ENCODE measurements at regions not wholly inside any gene's neighbourhood (a gene's known extent, or its start where the extent isn't known, plus 50 kb on each side); places are given as distances from the start of the nearest gene placed in this dataset.
"Not testable (repeated sequence)": the region's sequence is repeated elsewhere in the genome, so short reads cannot be mapped to it uniquely, and the experiment has no call there.

DNA sequence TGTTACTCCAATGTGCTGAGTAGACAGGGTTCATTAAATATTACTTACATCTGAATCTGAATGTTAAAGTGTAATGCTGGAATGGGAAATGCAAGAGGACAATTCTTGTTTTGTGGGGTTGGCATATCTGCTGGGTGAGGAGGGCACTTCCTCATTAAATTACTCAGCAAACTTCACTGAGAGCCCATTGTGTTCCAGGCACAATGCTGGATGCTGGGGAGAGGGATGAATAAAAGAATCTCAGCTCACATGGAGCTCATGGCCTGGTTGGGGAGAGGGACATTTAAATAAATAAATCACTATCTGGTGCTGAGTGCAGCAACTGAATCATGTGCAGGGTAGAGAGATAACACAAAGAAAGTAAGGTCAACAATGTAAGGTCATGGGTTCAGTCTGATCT, 199.2 kb upstream of the CFAP20DC start:
- DNase-seq: peak in 1 of 2 donors; percentile 13

GRCh38 chr3:59247402-59247841, 197.6 kb upstream of the CFAP20DC start:
- no peak for DNase-seq

DNA sequence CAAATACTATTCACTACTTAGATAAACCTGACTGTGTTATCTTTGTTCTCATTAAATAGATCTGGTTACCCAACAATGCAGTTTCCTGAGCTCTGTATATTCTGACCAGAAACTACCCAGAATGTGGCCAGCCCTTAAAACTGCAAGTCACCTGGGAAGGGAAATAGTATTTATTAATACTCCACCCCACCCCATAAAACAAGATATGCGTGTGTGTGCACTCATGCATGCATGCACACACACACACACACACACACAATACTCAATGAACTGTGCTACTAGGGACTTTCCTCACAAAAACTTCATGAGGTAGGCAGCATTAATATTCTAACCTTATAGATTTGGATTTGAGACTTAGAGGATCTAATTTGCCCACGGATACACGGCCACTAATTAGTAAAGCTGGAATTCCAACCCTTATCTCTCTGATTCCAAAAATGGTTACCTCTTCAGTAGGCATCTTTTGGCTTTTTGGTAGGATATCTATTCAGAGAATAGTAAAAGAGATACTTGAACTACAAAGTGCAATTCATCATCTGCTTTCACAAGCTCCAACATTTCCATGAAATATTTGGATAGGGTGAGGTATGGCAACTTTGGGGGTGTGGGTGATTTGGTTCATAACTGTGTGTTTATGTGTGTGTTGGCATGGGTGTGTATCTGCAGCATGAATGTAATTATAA, 197.0 kb upstream of the CFAP20DC start:
- DNase-seq: no peak

- no peak for DNase-seq
Observed at GRCh38 chr3:59245859-59246501, 196.2 kb upstream of the CFAP20DC start.

DNA sequence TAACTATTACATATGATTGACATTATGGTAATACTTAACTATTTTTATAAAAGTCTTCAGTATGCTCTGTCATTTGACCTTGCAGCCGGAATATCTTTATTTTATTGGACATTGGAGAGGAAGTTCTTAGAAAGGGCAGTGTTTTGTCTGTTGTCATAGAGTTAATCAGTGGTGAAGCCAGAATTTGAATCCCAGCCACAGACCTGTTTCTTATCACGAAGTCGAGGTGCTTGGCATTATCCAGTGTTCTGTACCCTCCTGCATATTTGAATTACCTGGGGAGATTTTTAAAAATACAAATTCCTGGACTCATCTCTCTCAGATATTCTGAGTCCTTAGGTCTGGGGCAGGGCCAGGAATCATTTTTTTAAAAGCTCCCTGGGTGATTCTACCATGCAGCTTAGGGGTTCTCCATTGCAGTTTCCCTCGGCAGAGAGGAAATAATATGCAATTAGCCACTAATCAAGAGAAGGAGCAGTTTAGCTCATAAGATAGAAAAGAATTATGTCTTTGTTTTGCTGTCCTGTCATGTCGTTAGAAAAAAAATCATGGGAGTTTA, 195.6 kb upstream of the CFAP20DC start:
- no peak for DNase-seq

- DNase-seq: no peak
Observed at GRCh38 chr3:59244343-59244742, 194.5 kb upstream of the CFAP20DC start.

DNA sequence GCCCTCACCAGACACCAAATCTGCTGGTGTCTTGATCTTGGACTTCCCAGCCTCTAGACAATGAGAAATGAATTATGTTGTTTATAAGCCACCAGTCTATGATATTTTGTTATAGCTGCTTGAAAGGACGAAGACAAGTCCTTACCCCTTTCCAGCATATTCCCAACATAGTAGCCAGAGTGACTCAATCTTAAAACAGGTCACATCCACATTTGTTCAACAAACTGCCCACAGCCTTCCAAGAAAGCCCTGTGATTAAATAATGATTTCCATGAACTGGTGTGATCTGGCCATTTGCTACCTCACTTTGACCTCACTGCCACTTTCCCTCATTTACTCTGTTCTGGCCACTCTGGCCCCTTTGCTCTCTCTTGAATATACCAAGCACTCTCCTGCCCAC, 193.7 kb upstream of the CFAP20DC start:
- no peak for DNase-seq

DNA sequence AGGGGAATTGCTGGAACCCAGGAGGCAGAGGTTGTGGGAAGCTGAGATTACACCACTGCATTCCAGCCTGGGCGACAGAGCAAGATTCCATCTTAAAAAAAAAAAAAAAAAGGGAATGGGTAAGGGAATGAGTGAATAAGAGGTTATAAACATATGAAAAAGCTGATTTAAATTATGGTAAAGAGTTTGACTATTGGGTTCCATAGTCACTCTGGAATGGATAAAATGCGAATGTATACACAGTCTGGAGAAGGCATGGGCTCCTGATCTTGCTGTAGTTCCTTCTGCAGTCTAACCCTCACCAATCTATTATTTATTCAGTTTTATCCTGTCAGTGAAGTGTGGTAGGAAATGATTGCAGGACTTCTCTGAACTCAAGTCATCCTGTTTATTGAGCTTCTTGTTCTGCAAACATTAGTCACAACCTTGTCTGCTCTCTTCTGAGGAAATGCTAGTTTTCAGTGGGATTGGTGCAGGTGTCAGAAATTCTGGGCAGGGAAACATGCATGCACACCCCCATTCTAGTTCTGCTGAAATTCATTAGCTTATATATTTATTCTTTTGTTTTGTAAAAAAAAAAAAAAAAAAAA, 190.9 kb upstream of the CFAP20DC start:
- no peak for DNase-seq

DNA sequence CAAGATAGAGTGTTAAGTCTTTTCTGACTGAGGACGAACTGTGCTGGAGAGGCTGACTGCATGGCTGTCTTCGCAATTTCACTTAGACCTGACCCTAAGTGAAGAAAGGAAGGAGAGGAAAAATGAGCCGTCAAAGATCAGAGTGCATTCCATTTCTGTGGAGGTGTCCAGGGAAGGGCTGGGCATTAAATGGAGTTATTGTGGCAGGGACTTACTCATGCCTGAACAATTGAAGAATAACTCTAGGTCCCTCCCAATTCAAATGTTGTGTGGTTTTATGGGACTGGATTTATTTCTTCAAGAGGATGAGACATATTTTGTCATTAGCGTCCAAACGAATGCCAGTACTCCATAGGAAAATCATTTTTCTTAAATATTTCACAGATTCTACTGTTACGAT, 187.3 kb upstream of the CFAP20DC start:
- no peak for DNase-seq

GRCh38 chr3:59235634-59236012, 185.8 kb upstream of the CFAP20DC start:
- no peak for DNase-seq

GRCh38 chr3:59234884-59235633, 185.2 kb upstream of the CFAP20DC start:
- peak in 1 of 2 donors; percentile 50 for DNase-seq

DNA sequence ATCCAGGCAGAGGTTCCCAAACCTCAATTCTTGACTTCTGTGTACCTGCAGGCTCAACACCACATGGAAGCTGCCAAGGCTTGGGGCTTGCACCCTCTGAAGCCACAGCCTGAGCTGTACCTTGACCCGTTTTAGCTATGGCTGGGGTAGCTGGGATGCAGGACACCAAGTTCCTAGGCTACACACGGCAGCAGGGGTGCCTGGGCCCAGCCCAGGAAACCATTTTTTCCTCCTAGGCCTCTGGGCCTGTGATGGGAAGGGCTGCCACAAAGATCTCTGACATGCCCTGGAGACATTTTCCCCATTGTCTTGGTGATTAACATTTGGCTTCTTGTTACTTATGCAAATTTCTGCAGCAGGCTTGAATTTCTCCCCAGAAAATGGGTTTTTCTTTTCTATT, 180.6 kb upstream of the CFAP20DC start:
- DNase-seq: not testable (repeated sequence)

GRCh38 chr3:59213860-59214259, 164.0 kb upstream of the CFAP20DC start:
- no peak for DNase-seq

DNA sequence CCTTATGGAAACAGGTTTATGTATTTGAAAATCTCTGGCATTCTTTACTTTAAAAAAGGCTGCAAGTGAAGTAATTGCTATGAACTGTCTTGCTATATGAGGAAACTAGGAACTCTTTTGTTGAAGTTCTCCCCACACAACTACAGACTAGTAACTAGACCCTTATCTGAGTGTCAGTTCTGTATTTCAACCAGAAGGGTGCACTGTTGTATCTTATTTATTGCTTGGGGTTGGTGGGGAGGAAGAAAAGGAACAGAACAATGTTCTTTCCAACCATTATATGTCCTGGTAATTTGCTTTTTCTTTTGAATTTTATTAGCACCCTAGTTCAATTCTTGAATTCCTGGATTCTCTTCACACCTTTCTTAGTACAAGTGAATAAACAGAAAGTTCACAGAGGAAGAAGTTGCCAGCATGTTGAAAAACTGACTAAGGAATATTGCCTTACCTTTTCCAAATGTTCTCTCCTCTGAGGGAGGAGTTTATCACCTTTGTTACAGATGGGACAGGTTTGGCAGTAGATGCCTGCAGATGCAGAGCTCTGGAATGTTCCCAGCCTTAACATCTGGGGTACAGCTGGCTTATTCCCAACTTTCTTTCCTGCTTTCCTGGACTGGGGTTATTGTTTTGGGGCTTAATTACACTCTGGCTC, 162.4 kb upstream of the CFAP20DC start:
- peak; percentile 69 to 82 for DNase-seq

DNA sequence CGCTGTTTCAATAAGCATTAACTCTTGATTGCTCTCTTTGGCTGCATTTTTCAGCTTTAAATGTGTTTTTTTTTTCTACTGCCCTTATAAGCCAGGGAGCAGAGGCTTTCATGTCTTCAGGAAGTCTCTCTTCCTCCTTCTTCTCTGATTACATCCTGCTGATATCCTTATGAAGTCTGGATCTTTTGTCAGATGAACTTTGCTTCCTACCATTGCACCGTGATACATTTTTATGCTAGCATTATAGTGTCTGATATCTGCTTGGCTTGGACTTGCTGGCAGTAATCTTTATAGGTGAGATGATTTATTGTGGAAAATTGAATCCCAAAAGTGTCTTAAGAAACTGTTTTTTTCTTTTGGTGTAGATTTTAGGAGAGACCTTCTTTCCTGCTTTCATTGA, 160.4 kb upstream of the CFAP20DC start:
- no peak for DNase-seq

GRCh38 chr3:59192473-59192872, 142.6 kb upstream of the CFAP20DC start:
- no peak for DNase-seq

DNA sequence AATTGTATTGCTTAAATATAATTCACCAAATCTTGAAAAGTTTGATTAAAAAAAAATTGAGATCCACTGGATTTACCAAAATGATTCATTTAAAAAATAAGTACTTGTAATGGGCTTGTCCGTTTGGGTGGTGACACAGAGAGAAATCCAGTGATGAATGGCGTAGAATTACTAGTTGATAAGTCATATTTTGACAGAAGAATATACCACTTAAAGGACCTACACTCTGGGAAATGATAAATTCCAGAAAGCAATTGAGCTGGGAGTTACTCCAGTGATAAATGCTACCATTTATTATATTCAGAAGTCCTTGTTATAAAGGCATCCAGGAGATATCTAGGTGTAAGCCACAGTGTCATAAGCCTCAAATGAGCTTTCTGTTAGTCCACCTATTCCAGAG, 141.8 kb upstream of the CFAP20DC start:
- no peak for DNase-seq

- no peak for DNase-seq
Observed at GRCh38 chr3:59189939-59190338, 140.1 kb upstream of the CFAP20DC start.

DNA sequence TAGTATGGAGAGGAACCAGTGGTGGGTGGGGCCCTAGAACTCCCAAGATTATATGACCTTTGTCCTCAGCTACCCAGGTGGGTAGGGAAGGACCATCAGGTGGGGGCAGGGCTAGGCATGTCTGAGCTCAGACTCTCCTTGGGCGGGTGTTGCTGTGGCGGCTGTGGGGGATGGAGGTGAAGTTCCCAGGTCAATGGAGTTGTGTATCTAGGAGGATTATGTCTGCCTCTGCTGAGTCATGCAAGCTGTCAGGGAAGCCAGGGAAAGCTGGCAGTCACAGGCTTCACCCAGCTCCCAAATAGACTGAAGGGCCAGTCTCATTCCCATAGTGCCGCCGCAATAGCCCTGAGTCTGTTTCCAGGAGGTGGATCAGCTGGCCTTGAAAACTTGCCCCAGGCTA, 139.7 kb upstream of the CFAP20DC start:
- no peak for DNase-seq

- DNase-seq: no peak
Observed at GRCh38 chr3:59186725-59187124, 136.9 kb upstream of the CFAP20DC start.

DNA sequence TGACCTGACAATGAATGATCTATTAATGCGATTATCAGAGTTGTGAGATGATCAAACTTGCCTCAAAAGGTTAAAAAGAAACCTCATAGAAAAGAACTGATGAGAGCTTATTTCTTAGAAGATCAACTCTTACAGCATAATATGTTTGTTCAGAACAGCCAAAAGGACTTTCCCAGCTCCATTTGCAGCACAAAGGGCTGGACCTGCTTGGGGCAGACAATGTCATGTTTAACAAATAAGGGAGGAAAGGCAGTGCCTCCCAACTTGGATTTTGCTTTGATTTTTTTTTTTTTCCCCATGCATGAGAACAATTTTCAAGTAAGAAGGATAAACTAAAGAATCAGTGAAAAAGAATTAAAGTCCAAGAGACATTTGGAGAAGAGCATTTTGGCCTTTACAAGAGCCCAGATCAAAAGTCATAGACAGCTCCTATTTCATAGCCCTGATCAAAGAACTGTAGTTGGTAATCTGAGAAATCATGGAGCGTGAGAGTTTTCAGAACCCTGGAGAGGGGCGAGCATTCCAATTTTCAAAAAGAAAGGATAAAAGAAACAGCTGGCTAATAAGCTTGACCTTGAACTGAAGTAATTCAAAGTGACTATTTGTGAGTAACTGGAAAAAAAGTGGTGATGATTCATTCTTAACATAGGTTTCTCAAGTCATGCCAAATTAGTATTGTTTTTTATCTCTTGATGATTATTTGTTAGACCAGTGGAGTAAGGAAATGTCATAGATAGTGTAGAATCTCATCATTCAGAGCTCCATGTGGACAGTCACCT, 136.0 kb upstream of the CFAP20DC start:
- DNase-seq: no peak

GRCh38 chr3:59180006-59180405, 130.2 kb upstream of the CFAP20DC start:
- peak in 1 of 2 donors; percentile 0 for DNase-seq

All from inflammatory macrophage (primary cell).